ENCODE measurements at regions not wholly inside any gene's neighbourhood (a gene's known extent, or its start where the extent isn't known, plus 50 kb on each side); places are given as distances from the start of the nearest gene placed in this dataset.

DNA sequence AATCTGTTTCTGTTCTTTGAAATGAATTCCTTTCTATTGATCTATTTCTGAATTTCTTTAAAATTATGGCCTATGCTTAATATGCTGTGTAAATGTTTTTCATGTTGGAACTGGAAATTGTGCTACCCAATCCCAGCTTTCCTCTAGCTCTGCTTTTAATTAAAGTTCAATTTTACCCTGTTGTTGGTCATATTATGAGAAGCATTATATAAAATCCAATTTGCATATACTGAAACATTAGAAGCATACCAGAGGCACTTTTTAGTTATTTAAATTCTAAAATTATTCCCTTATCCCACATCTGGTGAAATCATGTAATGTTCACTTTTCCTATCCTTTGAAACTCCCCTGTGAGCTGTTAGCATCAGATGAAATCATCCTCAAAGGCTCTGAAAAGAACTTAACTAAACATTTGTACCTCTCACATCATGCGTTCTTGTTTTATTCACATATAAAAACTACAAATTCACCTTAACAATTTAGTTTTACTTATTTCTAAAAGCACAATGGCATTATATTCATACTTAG lies 160.6 kb upstream of the COL21A1 start:
- no peak for DNase-seq (ENCODE audit: insufficient read length, low spot score)
- FAIRE-seq = no peak
- no peak for TF ChIP-seq POLR2A (IDR thresholded peaks at IDR 0.05; ENCODE audit: low read depth, low read length)

DNA sequence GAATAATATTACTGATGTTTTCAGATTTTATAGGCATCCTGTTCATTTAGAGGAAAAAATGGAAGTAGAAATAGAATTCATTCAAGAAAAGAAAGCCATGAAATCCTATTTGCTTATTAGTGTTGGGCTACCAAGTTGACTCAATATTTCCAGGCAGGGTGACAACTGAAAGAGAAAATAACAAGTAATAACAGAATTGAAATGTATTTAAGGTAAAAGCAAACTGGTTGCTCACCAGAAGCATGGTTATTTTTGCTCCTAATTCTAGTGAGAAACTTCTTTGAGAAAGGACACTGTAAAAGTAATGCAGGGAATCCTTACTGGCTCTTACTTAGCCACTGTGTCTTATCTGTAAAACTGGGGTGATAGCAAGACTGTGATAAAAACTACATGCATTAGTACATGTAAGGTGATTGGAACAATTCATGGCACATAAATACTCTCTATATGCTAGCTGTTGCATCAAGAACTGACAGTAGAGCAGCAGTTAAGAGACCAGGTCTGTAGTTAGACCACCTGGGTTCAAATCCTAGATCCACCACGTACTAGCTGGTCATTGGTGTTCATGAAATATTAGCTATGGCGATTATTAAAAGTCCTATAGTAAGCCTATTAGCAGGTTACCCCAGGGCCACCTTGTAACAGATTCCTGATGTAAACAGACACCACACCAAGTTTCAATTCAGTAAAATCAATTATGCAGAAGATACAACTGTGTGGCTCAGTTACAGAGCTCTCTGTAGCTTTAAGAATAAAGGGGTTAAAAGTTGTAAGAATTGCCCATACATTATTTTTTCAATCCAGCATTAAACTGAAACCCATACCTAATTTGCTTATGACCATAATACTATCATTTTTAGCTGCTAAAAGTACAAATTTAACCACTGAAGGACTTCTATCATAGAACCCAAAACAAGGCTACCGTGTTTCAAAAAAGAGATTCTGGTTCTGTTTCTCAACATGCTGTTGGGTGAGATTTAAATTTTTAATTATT lies 159.2 kb upstream of the COL21A1 start:
- FAIRE-seq (peak; percentile 52), DNase-seq (ENCODE audit: insufficient read length, low spot score) (no peak)
- TF ChIP-seq POLR2A (IDR thresholded peaks at IDR 0.05; ENCODE audit: low read depth, low read length) = no peak

DNA sequence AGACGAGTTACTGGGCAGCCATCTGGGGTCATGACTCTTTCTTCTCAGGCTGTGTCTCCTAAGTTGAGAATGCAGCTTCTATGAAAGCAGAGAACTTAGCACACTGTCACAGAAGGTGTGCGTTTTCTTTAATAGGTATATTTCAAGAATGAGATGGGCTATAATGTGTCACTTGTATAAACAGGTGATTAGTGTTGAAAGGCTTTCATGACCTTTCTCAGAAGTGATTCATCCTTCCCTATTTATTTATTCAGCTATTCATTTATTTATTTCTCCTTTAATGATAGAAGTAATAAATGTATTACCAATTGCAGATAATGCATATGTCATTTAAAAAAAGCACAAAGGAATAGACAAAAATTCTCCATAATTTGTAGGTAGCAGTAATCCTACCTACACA lies 157.2 kb upstream of the COL21A1 start:
- FAIRE-seq (no peak), DNase-seq (ENCODE audit: insufficient read length, low spot score) (no peak)
- TF ChIP-seq POLR2A (IDR thresholded peaks at IDR 0.05; ENCODE audit: low read depth, low read length) = no peak

DNA sequence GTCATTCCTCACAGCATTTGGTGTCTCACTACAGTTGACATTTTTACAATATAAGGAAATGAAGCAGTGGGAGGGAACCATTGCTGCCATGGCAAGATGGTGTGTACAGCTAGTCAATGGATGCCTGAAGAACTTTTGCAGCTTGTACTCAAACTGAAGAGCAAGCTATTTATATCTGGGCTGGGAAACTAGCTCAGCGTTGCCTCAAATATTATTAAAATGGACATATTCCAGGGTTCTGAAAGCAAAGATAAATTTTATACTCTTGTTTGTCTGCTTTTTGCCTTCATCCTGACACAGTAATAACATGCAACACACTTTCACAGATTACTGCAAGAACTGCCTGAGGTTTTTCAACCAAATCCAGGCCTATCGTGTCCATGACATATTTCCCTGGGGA lies 156.4 kb upstream of the COL21A1 start:
- DNase-seq (ENCODE audit: insufficient read length, low spot score) (no peak), FAIRE-seq (no peak)
- no peak for TF ChIP-seq POLR2A (IDR thresholded peaks at IDR 0.05; ENCODE audit: low read depth, low read length)

DNA sequence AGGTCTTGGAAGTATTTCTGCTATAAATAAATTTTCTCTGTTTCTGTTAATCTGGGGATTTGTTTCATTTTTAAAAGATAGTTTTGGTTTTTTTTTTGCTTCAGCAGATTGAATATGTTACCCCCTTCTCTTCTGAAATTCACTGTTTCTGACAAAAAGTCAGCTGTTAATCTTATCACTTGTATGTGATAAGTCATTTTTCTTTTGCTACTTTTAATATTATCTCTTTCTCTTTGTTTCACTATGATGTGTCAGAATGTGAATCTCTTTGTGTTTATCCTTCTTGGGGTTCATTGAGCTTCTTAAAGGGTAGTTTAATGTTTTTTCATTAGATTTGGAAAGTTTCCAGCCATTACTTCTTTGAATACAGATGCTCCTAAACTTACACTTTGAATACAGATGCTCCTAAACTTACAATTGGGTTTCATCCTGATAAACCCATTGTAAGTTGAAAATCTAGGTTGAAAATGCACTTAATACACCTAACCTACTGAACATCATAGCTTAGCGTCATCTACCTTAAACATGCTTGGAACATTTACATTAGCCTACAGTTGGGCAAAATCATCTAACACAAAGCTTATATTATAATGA lies 154.2 kb upstream of the COL21A1 start:
- no peak for TF ChIP-seq POLR2A (IDR thresholded peaks at IDR 0.05; ENCODE audit: low read depth, low read length)
- DNase-seq (ENCODE audit: insufficient read length, low spot score) (no peak), FAIRE-seq (no peak)

DNA sequence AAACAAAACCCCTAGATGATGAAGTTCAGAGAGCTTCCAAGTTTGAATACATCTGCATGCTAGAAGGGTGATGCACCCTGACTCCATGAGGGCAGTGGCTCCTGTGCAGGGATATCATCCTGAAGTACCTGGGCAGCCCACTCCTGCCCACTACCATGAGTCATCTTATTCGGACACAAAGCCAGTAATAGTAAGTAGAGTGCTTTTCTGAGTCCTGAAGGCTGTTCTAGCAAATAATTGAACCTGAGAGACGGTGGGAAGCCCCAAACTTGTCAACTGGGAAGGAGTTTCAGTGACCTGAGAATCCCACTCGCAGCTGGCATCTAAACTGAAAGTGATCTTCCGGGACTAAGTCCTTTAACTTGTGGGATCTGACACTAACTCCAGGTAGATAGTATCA lies 152.9 kb upstream of the COL21A1 start:
- DNase-seq (ENCODE audit: insufficient read length, low spot score) = no peak
- peak; percentile 20 for FAIRE-seq
- no peak for TF ChIP-seq POLR2A (IDR thresholded peaks at IDR 0.05; ENCODE audit: low read depth, low read length)

DNA sequence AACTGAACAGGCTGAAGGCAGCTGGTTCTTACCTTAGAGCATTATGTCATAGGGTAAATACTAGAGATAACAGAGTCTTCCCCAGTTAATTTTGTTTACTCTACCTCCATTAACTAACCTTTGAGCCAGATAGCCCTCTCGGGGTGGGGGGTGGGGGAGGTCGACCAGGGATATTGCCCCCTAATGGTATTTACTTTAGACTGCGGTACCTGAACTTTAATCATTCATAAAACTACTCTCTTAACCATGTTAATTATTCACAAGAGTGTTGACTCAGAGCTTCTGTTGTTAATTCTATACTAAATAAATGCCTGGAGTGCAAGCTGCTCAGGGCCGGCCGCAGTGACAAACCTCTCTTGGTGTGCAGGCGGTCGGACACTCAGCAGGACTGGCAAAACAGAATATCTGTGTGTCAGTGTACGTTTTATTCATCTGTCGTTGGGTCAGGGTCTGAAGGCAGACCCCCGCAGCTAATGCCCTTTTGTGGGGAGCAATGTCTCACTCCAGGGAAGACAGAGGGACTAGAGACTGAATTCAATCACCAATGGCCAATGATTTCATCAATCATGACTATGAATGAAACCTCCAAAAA lies 152.4 kb upstream of the COL21A1 start:
- no peak for FAIRE-seq
- no peak for DNase-seq (ENCODE audit: insufficient read length, low spot score)
- no peak for TF ChIP-seq POLR2A (IDR thresholded peaks at IDR 0.05; ENCODE audit: low read depth, low read length)

DNA sequence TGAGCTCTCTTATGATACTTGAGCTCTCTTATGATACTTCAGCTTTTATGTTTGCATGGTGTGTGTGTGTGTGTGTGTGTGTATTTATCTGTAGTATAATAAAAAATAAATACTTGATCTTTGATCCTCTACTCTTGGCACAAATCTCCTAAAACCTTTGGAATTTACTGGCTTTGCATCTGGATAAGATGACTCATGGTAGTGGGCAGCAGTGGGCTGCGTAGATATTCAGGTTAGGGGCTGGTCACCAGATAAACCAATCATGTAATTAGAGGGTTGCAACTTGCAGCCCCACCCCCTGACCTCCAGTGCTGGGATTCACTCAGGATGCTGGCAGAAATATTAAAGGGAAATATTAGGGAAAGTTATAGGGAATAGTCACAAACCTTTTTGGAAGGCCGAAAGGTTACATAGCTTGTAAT lies 151.9 kb upstream of the COL21A1 start:
- DNase-seq (ENCODE audit: insufficient read length, low spot score) = no peak
- TF ChIP-seq POLR2A (IDR thresholded peaks at IDR 0.05; ENCODE audit: low read depth, low read length) = no peak
- no peak for FAIRE-seq

DNA sequence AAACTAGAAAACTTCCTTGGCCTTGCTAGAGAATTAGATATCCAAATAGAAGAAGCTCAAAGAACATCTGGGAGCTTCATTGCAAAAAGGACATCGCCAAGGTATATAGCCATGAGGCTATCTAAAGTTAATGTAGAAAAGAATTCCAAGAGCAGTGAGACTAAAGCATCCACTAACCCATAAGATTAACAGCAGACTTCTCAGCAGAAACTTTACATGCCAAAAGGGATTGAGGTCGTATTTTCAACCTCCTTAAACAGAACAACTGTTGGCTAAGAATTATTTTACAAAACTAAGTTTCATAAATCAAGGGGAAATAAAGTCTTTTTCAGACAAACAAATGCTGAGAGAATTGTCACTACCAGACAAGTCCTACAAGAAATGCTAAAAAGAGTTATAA lies 149.1 kb upstream of the COL21A1 start:
- FAIRE-seq (no peak), DNase-seq (ENCODE audit: insufficient read length, low spot score) (no peak)
- no peak for TF ChIP-seq POLR2A (IDR thresholded peaks at IDR 0.05; ENCODE audit: low read depth, low read length)

DNA sequence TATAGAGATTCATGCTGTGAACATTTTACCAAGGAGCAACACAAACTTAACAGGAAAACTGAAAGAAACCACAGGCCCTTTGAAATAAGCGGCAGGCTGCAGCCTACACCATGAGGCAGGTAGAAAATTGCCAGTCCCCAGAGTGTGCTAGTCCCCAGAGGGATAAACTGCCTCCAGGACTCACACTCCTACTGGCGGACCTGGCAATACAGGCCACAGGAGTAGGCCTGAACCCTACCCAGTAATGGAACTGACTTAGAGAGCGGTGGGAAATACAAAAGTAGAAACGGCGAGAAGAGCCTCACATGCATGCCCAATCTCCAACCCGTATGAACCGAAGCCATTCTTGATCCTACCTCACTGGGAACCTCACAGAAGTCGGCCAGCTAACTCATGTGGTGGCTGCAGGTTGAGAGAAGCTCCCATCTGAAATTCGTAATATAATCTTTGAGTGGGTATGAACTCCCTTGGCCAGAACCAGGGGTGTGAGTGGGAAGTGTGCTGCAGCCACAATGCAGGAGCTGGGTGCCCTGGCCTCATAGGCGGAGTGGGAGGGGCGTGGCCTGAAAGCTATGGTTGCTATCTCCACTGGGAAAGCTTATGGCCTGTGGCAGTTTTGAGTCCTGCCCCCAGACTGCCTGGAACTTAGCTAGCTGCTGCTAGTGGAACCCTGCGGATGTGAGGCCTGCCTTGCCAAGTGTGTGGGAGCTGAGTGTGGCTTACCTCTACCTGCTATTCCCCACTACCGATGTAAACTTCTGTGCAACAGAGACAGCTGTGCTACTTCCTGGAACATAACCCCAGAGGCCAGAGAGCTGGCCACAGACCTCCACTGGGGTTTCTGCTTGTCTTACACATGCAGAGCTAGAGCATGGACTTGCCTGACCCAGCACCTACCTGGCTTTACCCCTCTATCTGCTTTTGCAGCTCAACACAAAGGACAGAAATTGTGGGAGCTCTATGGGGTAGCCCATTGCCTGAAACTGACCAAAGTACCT lies 146.5 kb upstream of the COL21A1 start:
- no peak for DNase-seq (ENCODE audit: insufficient read length, low spot score)
- no peak for TF ChIP-seq POLR2A (IDR thresholded peaks at IDR 0.05; ENCODE audit: low read depth, low read length)
- no peak for FAIRE-seq

DNA sequence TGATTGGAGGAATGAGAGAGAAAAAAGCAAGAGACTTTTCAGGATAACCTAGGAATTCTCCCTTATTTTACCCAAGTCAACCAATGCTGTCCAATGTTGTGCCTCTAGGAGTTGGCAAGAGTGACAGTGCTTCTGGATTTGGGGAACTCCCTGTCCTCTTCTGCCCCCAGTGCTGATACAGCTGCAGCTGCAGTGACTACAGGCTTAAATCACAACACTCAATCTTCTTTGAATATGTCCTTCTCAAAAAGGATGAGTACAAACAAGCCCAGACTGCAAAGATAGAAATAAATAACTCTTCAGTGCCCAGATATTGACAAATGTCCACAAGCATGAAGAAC lies 141.0 kb upstream of the COL21A1 start:
- no peak for FAIRE-seq
- no peak for DNase-seq (ENCODE audit: insufficient read length, low spot score)
- TF ChIP-seq POLR2A (IDR thresholded peaks at IDR 0.05; ENCODE audit: low read depth, low read length) = no peak

DNA sequence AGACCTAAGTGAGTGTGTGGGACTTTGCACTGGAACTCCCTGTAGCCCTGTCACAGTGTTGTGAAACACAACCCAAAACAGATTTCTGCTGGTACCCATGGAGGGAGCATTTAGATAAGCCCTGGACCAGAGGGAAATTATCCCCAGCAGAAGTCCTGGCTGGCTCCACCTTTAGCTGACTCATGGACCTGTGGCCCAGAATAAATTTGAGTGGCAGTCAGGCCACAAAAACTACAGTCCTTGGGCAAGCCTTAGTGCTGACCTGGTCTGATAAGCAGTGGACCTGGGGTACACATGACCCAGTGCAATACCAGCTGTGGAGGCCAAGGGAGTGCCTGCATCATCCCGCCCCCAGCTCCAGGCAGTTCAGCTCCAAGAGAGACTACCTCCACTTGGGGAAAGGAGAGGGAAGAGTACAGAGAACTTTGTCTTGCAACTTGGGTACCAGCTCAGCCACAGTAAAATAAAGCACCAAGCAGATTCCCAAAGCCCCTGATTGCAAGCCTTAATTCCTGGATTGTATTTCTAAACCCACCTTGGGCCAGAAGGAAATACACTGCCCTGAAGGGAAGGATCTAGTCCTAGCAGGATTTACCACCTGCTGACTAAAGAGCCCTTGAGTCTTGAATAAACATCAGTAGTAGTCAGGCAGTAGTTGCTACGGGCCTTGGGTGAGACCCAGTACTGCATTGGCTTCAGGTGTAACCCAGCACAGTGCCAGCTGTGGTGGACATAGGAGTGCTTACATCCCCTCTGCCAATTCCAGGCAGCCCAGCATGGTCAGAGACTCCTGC lies 140.4 kb upstream of the COL21A1 start:
- FAIRE-seq (peak; percentile 83), DNase-seq (ENCODE audit: insufficient read length, low spot score) (no peak)
- TF ChIP-seq POLR2A (IDR thresholded peaks at IDR 0.05; ENCODE audit: low read depth, low read length) = no peak

DNA sequence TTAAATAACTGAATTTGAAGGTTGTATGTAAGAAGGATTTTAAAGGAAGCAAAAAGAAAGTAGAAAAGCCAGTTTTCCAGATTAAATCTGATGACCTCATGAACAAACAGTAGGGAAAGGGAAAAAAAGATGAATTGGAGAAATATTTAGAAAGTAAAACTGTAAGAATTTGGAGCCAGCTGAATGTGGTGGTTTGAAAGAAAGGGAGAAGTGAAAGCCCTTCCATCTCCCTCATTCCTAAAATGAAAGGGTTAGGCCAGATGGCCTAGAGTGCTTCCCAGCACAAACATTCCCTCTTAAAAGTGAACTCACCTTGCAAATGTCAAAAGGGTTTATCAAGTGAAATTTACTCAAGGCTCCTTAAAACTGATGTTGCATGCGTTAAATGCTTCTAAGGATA lies 139.3 kb upstream of the COL21A1 start:
- FAIRE-seq = no peak
- no peak for DNase-seq (ENCODE audit: insufficient read length, low spot score)
- no peak for TF ChIP-seq POLR2A (IDR thresholded peaks at IDR 0.05; ENCODE audit: low read depth, low read length)

All from H54 (cell line).